Erythroblast (primary cell): ENCODE measurements at regions not wholly inside any gene's neighbourhood (a gene's known extent, or its start where the extent isn't known, plus 50 kb on each side); places are given as distances from the start of the nearest gene placed in this dataset.

Source experiments
- GATA1 ChIP-seq: IDR thresholded peaks from 2 replicates; pipeline ENCODE4 v1.6.1; 2011; ENCODE audit warnings: low read depth, mild to moderate bottlenecking, control low read depth, low read length, moderate library complexity
- POLR2A ChIP-seq: IDR thresholded peaks from 2 replicates; pipeline ENCODE4 v1.6.1; 2011; ENCODE audit warnings: mild to moderate bottlenecking, low read length

DNA sequence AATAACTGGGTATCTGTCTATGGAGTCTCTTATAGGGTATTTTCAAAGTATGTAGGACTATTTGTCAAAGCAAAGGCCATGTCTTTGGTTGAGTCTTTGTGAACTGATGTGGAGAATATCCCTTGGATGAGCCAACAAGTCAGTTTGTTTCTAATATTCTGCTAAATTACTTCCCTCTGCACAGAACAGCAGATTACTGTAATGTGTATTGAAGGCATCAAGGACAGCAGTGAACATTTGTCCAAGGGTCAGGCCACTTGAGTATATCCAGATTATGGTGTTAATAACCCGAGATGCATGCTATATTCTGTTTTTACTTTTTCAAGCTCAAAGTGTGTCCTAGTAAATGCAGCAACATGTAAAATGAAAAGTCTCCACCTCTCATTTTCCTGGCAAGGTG, 144.2 kb upstream of the GLI3 start:
- no peak for TF ChIP-seq POLR2A
- TF ChIP-seq GATA1 = no peak
